GM12872 (cell line): ENCODE measurements at regions not wholly inside any gene's neighbourhood (a gene's known extent, or its start where the extent isn't known, plus 50 kb on each side); places are given as distances from the start of the nearest gene placed in this dataset.

Experiments used
- CTCF ChIP-seq: IDR thresholded peaks from 3 replicates; pipeline ENCODE4 v1.5.1; 2011; ENCODE audit warnings: low read depth, mild to moderate bottlenecking, low read length, moderate library complexity; ENCODE audit not compliant: insufficient read depth

GRCh38 chr14:55766071-55766470, 186.1 kb downstream of the KTN1 start:
- no peak for TF ChIP-seq CTCF

- TF ChIP-seq CTCF = no peak
Observed at GRCh38 chr14:55767286-55767685, 187.3 kb downstream of the KTN1 start.

GRCh38 chr14:55769877-55770276, 189.9 kb downstream of the KTN1 start:
- TF ChIP-seq CTCF = no peak

- no peak for TF ChIP-seq CTCF
Observed at GRCh38 chr14:55771242-55771981, 191.4 kb downstream of the KTN1 start.

- no peak for TF ChIP-seq CTCF
Observed at GRCh38 chr14:55772486-55772885, 192.5 kb downstream of the KTN1 start.

GRCh38 chr14:55773312-55773711, 193.3 kb downstream of the KTN1 start:
- no peak for TF ChIP-seq CTCF

GRCh38 chr14:55773984-55774545, 194.1 kb downstream of the KTN1 start:
- TF ChIP-seq CTCF = no peak
